ENCODE measurements at regions not wholly inside any gene's neighbourhood (a gene's known extent, or its start where the extent isn't known, plus 50 kb on each side); places are given as distances from the start of the nearest gene placed in this dataset.
"Not testable (repeated sequence)": the region's sequence is repeated elsewhere in the genome, so short reads cannot be mapped to it uniquely, and the experiment has no call there.

DNA sequence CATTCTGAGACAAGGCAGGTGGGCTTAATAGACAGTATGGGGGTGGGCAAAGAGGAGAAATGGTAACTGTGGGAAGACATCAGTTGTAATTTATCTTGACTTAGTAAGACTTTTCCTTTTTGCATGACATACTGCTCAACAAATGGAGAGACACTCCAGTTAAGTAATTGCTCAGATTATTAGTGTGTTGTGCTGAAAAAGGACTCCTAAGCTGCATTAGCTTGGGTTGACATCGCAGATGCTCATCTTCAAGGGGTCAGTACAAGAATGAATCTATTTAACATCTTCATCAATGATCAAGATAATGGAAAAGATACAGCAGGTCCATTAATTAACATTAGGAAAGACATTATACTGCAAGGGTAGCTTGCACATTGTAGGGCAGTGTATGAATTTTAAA, 181.1 kb upstream of the ELAVL2 start:
- TF ChIP-seq, protein P1, sequence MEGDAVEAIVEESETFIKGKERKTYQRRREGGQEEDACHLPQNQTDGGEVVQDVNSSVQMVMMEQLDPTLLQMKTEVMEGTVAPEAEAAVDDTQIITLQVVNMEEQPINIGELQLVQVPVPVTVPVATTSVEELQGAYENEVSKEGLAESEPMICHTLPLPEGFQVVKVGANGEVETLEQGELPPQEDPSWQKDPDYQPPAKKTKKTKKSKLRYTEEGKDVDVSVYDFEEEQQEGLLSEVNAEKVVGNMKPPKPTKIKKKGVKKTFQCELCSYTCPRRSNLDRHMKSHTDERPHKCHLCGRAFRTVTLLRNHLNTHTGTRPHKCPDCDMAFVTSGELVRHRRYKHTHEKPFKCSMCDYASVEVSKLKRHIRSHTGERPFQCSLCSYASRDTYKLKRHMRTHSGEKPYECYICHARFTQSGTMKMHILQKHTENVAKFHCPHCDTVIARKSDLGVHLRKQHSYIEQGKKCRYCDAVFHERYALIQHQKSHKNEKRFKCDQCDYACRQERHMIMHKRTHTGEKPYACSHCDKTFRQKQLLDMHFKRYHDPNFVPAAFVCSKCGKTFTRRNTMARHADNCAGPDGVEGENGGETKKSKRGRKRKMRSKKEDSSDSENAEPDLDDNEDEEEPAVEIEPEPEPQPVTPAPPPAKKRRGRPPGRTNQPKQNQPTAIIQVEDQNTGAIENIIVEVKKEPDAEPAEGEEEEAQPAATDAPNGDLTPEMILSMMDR (IDR thresholded peaks at IDR 0.05; ENCODE audit: low read depth, low read length): no peak
- no peak for TF ChIP-seq EZH2phosphoT487 (IDR thresholded peaks at IDR 0.05; ENCODE audit: low read depth)
- Histone ChIP-seq H3K27ac (ENCODE audit: low read length) (no peak overlapping the region), H2AFZ (ENCODE audit: low read depth, low read length) (no peak overlapping the region), H3K9me3 (ENCODE audit: insufficient read depth, low read length) (no peaks in the 10 kb centered on the region), H3K4me3 (ENCODE audit: low read length) (no peak overlapping the region), H3K9ac (ENCODE audit: low read length) (no peak overlapping the region), H3K4me2 (ENCODE audit: low read length) (no peak overlapping the region), H4K20me1 (ENCODE audit: insufficient read depth, low read length) (no peaks in the 10 kb centered on the region), H3K4me1 (ENCODE audit: low read length) (no peaks in the 10 kb centered on the region), H3K27me3 (ENCODE audit: low read depth, low read length) (no peaks in the 10 kb centered on the region), H3K79me2 (ENCODE audit: low read length) (no peaks in the 10 kb centered on the region), H3K36me3 (replicated peaks; ENCODE audit: low read depth, low read length) (no peaks in the 10 kb centered on the region)

DNA sequence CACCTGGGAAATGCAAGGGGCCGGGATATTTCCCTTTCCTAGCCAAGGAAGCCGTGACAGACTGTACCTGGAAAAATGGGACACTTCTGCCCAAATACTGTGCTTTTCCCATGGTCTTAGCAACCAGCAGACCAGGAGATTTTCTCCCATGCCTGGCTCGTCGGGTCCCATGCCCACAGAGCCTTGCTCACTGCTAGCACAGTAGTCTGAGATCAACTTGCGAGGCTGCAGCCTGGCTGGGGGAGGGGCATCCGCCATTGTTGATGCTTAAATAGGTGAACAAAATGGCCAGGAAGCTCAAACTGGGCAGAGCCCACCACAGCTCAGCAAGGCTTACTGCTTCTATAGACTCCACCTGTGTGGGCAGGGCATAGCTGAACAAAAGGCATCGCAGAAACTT, 165.8 kb upstream of the ELAVL2 start:
- not testable (repeated sequence) for H2AFZ ChIP-seq (ENCODE audit: low read depth, low read length); H3K9me3 ChIP-seq (ENCODE audit: insufficient read depth, low read length); H4K20me1 ChIP-seq (ENCODE audit: insufficient read depth, low read length); H3K4me3 ChIP-seq (ENCODE audit: low read length); H3K9ac ChIP-seq (ENCODE audit: low read length); H3K4me1 ChIP-seq (ENCODE audit: low read length); H3K27ac ChIP-seq (ENCODE audit: low read length); H3K4me2 ChIP-seq (ENCODE audit: low read length); H3K27me3 ChIP-seq (ENCODE audit: low read depth, low read length); H3K79me2 ChIP-seq (ENCODE audit: low read length); H3K36me3 ChIP-seq (replicated peaks; ENCODE audit: low read depth, low read length)

DNA sequence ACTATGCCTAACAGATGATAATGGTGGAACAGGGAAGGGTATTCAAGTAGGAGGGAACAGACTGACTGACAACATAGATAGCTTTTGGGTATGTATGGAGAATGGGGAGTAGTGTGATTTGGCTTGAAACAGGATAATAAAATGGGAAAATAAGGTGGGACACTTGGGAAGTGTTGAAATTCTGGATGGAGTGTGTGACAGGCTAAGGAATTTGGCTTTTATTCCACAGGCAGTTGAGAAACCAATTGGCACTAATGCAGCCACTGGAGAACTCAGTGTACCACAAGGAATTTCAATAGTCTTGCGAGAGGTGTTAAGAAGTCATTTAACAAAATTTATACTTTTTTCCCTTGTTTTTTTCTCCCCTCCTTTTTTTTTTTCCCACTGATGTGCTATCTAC, 153.5 kb upstream of the ELAVL2 start:
- Histone ChIP-seq H3K79me2 (ENCODE audit: low read length) (no peaks in the 10 kb centered on the region), H3K27me3 (ENCODE audit: low read depth, low read length) (no peaks in the 10 kb centered on the region), H3K9ac (ENCODE audit: low read length) (no peak overlapping the region), H3K9me3 (ENCODE audit: insufficient read depth, low read length) (no peaks in the 10 kb centered on the region), H3K4me3 (ENCODE audit: low read length) (no peak overlapping the region), H3K27ac (ENCODE audit: low read length) (no peak overlapping the region), H3K4me1 (ENCODE audit: low read length) (no peaks in the 10 kb centered on the region), H2AFZ (ENCODE audit: low read depth, low read length) (no peak overlapping the region), H3K4me2 (ENCODE audit: low read length) (no peak overlapping the region), H3K36me3 (replicated peaks; ENCODE audit: low read depth, low read length) (no peaks in the 10 kb centered on the region), H4K20me1 (ENCODE audit: insufficient read depth, low read length) (no peaks in the 10 kb centered on the region)
- TF ChIP-seq EZH2phosphoT487 (IDR thresholded peaks at IDR 0.05; ENCODE audit: low read depth): no peak
- TF ChIP-seq, protein P1 (IDR thresholded peaks at IDR 0.05; ENCODE audit: low read depth, low read length): no peak

DNA sequence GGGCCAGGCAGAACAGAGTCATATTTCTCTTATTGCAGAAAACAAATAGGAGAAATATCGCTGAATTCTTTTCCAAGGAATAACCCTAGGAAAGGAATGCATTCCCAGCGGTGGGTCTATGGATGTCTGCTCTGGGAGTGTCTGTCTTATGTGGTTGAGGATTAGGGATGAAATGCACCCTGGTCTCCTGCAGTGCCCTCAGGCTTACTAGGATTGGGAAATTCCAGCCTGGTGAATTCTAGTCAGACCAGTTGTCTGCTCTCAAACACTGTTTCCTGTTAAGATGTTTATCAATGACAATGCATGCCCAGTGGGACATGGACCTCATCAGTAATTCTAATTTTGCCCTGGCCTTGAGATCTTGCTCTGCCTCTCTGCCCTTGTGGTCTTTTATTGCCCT, 136.1 kb upstream of the ELAVL2 start:
- no peak overlapping the region for H3K27ac ChIP-seq (ENCODE audit: low read length)
- H3K27me3 ChIP-seq (ENCODE audit: low read depth, low read length): no peaks in the 10 kb centered on the region

More for the DNA sequence above, 136.1 kb upstream of the ELAVL2 start:
- Histone ChIP-seq H3K79me2 (ENCODE audit: low read length) (no peaks in the 10 kb centered on the region), H3K4me1 (ENCODE audit: low read length) (no peaks in the 10 kb centered on the region), H3K36me3 (replicated peaks; ENCODE audit: low read depth, low read length) (no peaks in the 10 kb centered on the region), H2AFZ (ENCODE audit: low read depth, low read length) (no peak overlapping the region), H3K4me3 (ENCODE audit: low read length) (no peak overlapping the region), H3K9ac (ENCODE audit: low read length) (no peak overlapping the region), H3K4me2 (ENCODE audit: low read length) (no peak overlapping the region), H3K9me3 (ENCODE audit: insufficient read depth, low read length) (no peaks in the 10 kb centered on the region), H4K20me1 (ENCODE audit: insufficient read depth, low read length) (no peaks in the 10 kb centered on the region)
- TF ChIP-seq, protein P1 (IDR thresholded peaks at IDR 0.05; ENCODE audit: low read depth, low read length): no peak
- TF ChIP-seq EZH2phosphoT487 (IDR thresholded peaks at IDR 0.05; ENCODE audit: low read depth): no peak
